ENCODE measurements at regions not wholly inside any gene's neighbourhood (a gene's known extent, or its start where the extent isn't known, plus 50 kb on each side); places are given as distances from the start of the nearest gene placed in this dataset.

- Histone ChIP-seq H3K9me3 (no peaks in the 10 kb centered on the region), H3K27ac (no peak overlapping the region), H3K4me1 (no peaks in the 10 kb centered on the region), H3K4me3 (no peak overlapping the region), H3K36me3 (no peaks in the 10 kb centered on the region), H3K27me3 (no peaks in the 10 kb centered on the region)
- intact Hi-C loops (cut with DNase I), result no loop called here
- DNase-seq (no peak), ATAC-seq (no peak)
- TF ChIP-seq, protein P1, sequence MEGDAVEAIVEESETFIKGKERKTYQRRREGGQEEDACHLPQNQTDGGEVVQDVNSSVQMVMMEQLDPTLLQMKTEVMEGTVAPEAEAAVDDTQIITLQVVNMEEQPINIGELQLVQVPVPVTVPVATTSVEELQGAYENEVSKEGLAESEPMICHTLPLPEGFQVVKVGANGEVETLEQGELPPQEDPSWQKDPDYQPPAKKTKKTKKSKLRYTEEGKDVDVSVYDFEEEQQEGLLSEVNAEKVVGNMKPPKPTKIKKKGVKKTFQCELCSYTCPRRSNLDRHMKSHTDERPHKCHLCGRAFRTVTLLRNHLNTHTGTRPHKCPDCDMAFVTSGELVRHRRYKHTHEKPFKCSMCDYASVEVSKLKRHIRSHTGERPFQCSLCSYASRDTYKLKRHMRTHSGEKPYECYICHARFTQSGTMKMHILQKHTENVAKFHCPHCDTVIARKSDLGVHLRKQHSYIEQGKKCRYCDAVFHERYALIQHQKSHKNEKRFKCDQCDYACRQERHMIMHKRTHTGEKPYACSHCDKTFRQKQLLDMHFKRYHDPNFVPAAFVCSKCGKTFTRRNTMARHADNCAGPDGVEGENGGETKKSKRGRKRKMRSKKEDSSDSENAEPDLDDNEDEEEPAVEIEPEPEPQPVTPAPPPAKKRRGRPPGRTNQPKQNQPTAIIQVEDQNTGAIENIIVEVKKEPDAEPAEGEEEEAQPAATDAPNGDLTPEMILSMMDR (IDR thresholded peaks at IDR 0.05), result no peak
Observed at GRCh38 chr5:6135977-6136376, 242.4 kb downstream of the MED10 start.

DNA sequence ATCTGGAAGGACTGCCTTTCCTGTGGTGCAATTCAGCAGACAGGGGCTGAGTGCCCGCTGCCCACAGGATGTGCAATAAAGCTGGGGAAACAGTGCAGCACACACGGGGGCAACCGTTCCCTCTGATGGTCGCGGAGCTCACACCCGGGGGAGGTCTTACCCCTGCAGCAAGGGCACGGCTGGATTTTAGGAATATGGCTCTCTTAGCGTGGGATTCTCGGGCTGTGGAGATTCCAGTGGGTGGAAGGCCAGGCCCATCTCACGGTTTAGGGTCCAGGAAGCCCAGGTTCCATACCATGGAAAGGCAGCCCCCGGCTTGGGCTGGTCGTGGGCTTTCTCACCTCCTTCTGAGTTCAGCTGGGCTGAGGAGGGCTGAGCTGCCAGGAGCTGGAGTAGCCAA is 244.1 kb downstream of the MED10 start:
- no peak for DNase-seq
- Histone ChIP-seq H3K27ac (no peak overlapping the region), H3K4me1 (no peaks in the 10 kb centered on the region), H3K27me3 (no peaks in the 10 kb centered on the region), H3K9me3 (no peaks in the 10 kb centered on the region), H3K36me3 (no peaks in the 10 kb centered on the region), H3K4me3 (no peak overlapping the region)
- no peak for ATAC-seq
- TF ChIP-seq, protein P1 (IDR thresholded peaks at IDR 0.05), result no peak
- intact Hi-C loops (cut with DNase I), result no loop called here

DNA sequence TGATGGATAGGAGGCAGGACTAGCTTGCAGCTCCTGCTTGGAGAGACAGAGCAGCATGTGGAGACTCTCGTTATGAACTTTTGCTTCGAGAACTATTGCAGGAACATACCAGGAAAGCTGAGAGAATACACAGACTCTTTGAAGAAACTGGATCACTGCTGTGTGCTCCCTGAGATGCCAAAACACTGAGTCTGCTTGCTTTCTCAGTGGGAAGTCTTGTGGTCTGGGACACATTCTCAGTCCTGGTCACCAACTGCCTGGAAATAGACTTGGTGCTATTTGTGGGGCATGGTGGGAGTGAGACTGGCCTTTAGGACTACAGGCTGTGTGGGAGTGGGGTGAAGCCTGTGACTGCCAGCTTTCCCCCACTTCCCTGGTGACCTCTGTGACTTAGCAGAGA is 252.6 kb downstream of the MED10 start:
- DNase-seq (no peak), ATAC-seq (no peak)
- no peak overlapping the region for H3K4me3 ChIP-seq
- TF ChIP-seq, protein P1 (IDR thresholded peaks at IDR 0.05), result no peak
- no peaks in the 10 kb centered on the region for H3K4me1 ChIP-seq
- H3K9me3 ChIP-seq, result no peaks in the 10 kb centered on the region
- H3K27me3 ChIP-seq, result no peaks in the 10 kb centered on the region
- H3K27ac ChIP-seq, result no peak overlapping the region
- intact Hi-C loops (cut with DNase I), result no loop called here
- H3K36me3 ChIP-seq, result no peaks in the 10 kb centered on the region

DNA sequence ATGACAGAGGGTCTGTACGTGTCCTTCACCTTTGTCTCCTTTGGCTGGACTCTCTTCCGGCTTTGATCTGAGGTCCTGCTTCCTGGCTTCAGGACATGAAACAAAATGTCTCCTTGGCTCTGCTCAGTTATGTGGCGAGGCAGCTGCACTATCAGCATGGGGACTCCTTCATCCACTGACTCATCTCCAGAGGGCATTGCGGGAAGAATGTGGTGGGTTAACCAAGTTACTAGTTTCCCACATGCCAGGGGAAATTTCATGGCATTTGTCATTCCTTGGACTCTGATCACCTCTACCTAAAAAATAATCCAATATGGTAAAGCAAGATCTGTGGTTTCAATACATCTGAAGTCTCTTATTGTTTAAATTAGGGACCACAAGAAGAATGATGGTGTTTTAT is 259.7 kb downstream of the MED10 start:
- Histone ChIP-seq H3K27ac (no peak overlapping the region), H3K27me3 (no peaks in the 10 kb centered on the region), H3K4me1 (no peaks in the 10 kb centered on the region), H3K36me3 (no peaks in the 10 kb centered on the region), H3K4me3 (no peak overlapping the region), H3K9me3 (no peaks in the 10 kb centered on the region)
- ATAC-seq (no peak), DNase-seq (no peak)
- TF ChIP-seq, protein P1 (IDR thresholded peaks at IDR 0.05), result no peak
- intact Hi-C loops (cut with DNase I), result no loop called here

GRCh38 chr5:6117212-6117611 is 261.1 kb downstream of the MED10 start:
- no peaks in the 10 kb centered on the region for H3K27me3 ChIP-seq
- H3K4me1 ChIP-seq, result no peaks in the 10 kb centered on the region

GRCh38 chr5:6115852-6116251 is 262.5 kb downstream of the MED10 start:
- DNase-seq, result no peak
- Histone ChIP-seq H3K27me3 (no peaks in the 10 kb centered on the region), H3K4me1 (no peaks in the 10 kb centered on the region), H3K9me3 (no peaks in the 10 kb centered on the region), H3K27ac (no peak overlapping the region), H3K36me3 (no peaks in the 10 kb centered on the region), H3K4me3 (no peak overlapping the region)
- intact Hi-C loops (cut with DNase I), result no loop called here
- TF ChIP-seq, protein P1 (IDR thresholded peaks at IDR 0.05), result no peak
- no peak for ATAC-seq

More at GRCh38 chr5:6117212-6117611, 261.1 kb downstream of the MED10 start:
- Histone ChIP-seq H3K27ac (no peak overlapping the region), H3K36me3 (no peaks in the 10 kb centered on the region), H3K9me3 (no peaks in the 10 kb centered on the region), H3K4me3 (no peak overlapping the region)
- no peak for DNase-seq
- TF ChIP-seq, protein P1 (IDR thresholded peaks at IDR 0.05), result no peak
- intact Hi-C loops (cut with DNase I), result no loop called here
- no peak for ATAC-seq
